Testis (tissue), 2 donors: ENCODE measurements at regions not wholly inside any gene's neighbourhood (a gene's known extent, or its start where the extent isn't known, plus 50 kb on each side); places are given as distances from the start of the nearest gene placed in this dataset.

Experiments used
- POLR2A ChIP-seq: fragments of 450-650 bp; IDR thresholded peaks from one replicate; pipeline ENCODE4 v1.6.1; 2017; ENCODE audit warnings: antibody characterized with exemption, mild to moderate bottlenecking, moderate library complexity
- TF ChIP-seq, protein P1 (sequence below), 3 experiments: fragments of 450-650 bp in 2 of 3; fragments of 200-600 bp in 1 of 3; sonication (generic) in 1 of 3; IDR thresholded peaks; one replicate each; pipeline ENCODE4 v1.5.1; 2016 to 2019; ENCODE audit warnings: antibody characterized with exemption in 3 of 3, mild to moderate bottlenecking in 2 of 3, moderate library complexity in 1 of 3

DNA sequence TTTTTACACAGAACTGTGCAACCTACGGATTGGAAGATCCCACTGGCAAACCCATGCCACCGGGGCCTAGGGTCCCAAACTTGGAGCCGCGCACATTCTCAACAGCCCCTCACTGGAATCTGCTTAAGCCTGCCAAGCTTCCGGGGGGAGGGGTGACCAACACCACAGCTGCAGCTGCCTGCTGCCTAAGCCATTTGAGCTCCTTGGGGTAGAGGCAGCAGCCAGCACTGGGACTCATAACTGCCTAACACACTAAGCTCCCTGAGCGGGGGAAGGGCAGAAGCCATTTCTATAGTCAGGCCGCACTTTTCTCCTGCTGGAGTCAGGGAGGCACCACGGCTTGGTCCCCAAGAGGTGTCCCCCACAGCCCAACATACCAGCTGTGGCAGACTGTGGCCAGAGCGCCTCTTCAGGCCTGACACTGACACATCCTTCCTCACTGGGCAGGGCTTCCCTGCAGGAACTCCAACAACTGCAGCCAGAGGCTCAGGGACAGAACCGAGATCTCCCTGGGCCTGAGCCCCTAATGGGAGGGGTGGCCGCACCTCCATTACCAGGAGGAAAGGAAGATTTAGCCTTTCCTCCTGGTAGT, 270.3 kb upstream of the ECI2 start:
- TF ChIP-seq, protein P1, sequence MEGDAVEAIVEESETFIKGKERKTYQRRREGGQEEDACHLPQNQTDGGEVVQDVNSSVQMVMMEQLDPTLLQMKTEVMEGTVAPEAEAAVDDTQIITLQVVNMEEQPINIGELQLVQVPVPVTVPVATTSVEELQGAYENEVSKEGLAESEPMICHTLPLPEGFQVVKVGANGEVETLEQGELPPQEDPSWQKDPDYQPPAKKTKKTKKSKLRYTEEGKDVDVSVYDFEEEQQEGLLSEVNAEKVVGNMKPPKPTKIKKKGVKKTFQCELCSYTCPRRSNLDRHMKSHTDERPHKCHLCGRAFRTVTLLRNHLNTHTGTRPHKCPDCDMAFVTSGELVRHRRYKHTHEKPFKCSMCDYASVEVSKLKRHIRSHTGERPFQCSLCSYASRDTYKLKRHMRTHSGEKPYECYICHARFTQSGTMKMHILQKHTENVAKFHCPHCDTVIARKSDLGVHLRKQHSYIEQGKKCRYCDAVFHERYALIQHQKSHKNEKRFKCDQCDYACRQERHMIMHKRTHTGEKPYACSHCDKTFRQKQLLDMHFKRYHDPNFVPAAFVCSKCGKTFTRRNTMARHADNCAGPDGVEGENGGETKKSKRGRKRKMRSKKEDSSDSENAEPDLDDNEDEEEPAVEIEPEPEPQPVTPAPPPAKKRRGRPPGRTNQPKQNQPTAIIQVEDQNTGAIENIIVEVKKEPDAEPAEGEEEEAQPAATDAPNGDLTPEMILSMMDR (IDR thresholded peaks at IDR 0.05), result no peak
- no peak for TF ChIP-seq POLR2A
